22Rv1 (cell line): ENCODE measurements at regions not wholly inside any gene's neighbourhood (a gene's known extent, or its start where the extent isn't known, plus 50 kb on each side); places are given as distances from the start of the nearest gene placed in this dataset.

Experiments used
- ZFX ChIP-seq: fragments of 450-650 bp; IDR thresholded peaks from 2 replicates; pipeline ENCODE4 v1.6.1; 2017; ENCODE audit warnings: antibody characterized with exemption, borderline replicate concordance
- TF ChIP-seq, protein P1 (sequence below): fragments of 450-650 bp; IDR thresholded peaks from 2 replicates; pipeline ENCODE4 v1.5.1; 2017; ENCODE audit warnings: mild to moderate bottlenecking

- TF ChIP-seq, protein P1, sequence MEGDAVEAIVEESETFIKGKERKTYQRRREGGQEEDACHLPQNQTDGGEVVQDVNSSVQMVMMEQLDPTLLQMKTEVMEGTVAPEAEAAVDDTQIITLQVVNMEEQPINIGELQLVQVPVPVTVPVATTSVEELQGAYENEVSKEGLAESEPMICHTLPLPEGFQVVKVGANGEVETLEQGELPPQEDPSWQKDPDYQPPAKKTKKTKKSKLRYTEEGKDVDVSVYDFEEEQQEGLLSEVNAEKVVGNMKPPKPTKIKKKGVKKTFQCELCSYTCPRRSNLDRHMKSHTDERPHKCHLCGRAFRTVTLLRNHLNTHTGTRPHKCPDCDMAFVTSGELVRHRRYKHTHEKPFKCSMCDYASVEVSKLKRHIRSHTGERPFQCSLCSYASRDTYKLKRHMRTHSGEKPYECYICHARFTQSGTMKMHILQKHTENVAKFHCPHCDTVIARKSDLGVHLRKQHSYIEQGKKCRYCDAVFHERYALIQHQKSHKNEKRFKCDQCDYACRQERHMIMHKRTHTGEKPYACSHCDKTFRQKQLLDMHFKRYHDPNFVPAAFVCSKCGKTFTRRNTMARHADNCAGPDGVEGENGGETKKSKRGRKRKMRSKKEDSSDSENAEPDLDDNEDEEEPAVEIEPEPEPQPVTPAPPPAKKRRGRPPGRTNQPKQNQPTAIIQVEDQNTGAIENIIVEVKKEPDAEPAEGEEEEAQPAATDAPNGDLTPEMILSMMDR: no peak
- no peak for TF ChIP-seq ZFX
Measured at GRCh38 chr3:168828943-168829342, 733.2 kb upstream of the GOLIM4 start.
